HG02623 (cell line): ENCODE measurements at regions not wholly inside any gene's neighbourhood (a gene's known extent, or its start where the extent isn't known, plus 50 kb on each side); places are given as distances from the start of the nearest gene placed in this dataset.

ENCODE experiments used
- ATAC-seq: cut with Tn5 transposase; IDR thresholded peaks from one replicate; pipeline ENCODE4 v1.9.1; 2021; ENCODE audit warnings: moderate library complexity; ENCODE audit not compliant: unreplicated experiment

GRCh38 chr12:97173688-97174410 is 266.8 kb downstream of the NEDD1 start:
- no peak for ATAC-seq

GRCh38 chr12:97177481-97177880 is 270.4 kb downstream of the NEDD1 start:
- no peak for ATAC-seq

GRCh38 chr12:97181571-97182265 is 274.7 kb downstream of the NEDD1 start:
- ATAC-seq: no peak

- ATAC-seq: no peak
Observed at GRCh38 chr12:97182769-97183168, 275.7 kb downstream of the NEDD1 start.

- ATAC-seq: no peak
Observed at GRCh38 chr12:97184127-97184773, 277.2 kb downstream of the NEDD1 start.

GRCh38 chr12:97185567-97185966 is 277.0 kb upstream of the RMST start:
- ATAC-seq: no peak

GRCh38 chr12:97194546-97194945 is 268.1 kb upstream of the RMST start:
- no peak for ATAC-seq

- no peak for ATAC-seq
Observed at GRCh38 chr12:97200181-97200580, 262.4 kb upstream of the RMST start.

- no peak for ATAC-seq
Observed at GRCh38 chr12:97203408-97203807, 259.2 kb upstream of the RMST start.

- no peak for ATAC-seq
Observed at GRCh38 chr12:97209997-97210396, 252.6 kb upstream of the RMST start.

- no peak for ATAC-seq
Observed at GRCh38 chr12:97211416-97211930, 251.1 kb upstream of the RMST start.

GRCh38 chr12:97216848-97217247 is 245.8 kb upstream of the RMST start:
- no peak for ATAC-seq

- ATAC-seq: no peak
Observed at GRCh38 chr12:97222391-97222790, 240.2 kb upstream of the RMST start.

GRCh38 chr12:97223419-97223818 is 239.2 kb upstream of the RMST start:
- ATAC-seq: no peak

GRCh38 chr12:97229004-97229403 is 233.6 kb upstream of the RMST start:
- ATAC-seq: no peak

GRCh38 chr12:97235102-97235501 is 227.5 kb upstream of the RMST start:
- no peak for ATAC-seq

GRCh38 chr12:97246368-97246767 is 216.2 kb upstream of the RMST start:
- no peak for ATAC-seq

- no peak for ATAC-seq
Observed at GRCh38 chr12:97250483-97250882, 212.1 kb upstream of the RMST start.

GRCh38 chr12:97257726-97258125 is 204.9 kb upstream of the RMST start:
- no peak for ATAC-seq

GRCh38 chr12:97259098-97259497 is 203.5 kb upstream of the RMST start:
- no peak for ATAC-seq

GRCh38 chr12:97260786-97261185 is 201.8 kb upstream of the RMST start:
- no peak for ATAC-seq

GRCh38 chr12:97267166-97267565 is 195.4 kb upstream of the RMST start:
- ATAC-seq: no peak
